ENCODE measurements at regions not wholly inside any gene's neighbourhood (a gene's known extent, or its start where the extent isn't known, plus 50 kb on each side); places are given as distances from the start of the nearest gene placed in this dataset.

DNA sequence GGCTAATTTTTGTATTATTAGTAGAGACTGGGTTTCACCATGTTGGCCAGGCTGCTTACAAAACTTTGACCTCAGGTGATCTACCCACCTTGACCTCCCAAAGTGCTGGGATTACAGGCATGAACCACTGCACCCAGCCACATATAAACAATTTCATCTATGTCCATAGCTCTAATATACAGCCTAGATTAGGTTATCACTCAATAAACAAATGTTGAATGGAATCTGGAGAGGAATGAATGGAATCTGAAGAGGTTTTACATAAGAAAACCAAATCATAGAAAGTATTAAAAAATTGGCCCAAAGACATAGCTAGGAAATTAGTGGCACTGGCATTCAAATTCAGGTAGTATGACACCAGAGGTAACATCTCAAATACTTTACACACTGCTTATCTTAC is 1401.4 kb upstream of the TENM4 start:
- H3K36me3 ChIP-seq (ENCODE audit: control insufficient read depth, insufficient read depth, low read length): no peaks in the 10 kb centered on the region
- no peak for DNase-seq (ENCODE audit: low read depth)
- ChIA-PET POLR2A (no interaction called here), CTCF (no interaction called here)
- TF ChIP-seq CTCF (IDR thresholded peaks at IDR 0.05; ENCODE audit: insufficient read depth, low read depth, low read length): no peak
- H3K27me3 ChIP-seq (ENCODE audit: control insufficient read depth, insufficient read depth, low read length): no peaks in the 10 kb centered on the region
- no peak overlapping the region for H3K4me3 ChIP-seq (ENCODE audit: low read depth, low read length)

DNA sequence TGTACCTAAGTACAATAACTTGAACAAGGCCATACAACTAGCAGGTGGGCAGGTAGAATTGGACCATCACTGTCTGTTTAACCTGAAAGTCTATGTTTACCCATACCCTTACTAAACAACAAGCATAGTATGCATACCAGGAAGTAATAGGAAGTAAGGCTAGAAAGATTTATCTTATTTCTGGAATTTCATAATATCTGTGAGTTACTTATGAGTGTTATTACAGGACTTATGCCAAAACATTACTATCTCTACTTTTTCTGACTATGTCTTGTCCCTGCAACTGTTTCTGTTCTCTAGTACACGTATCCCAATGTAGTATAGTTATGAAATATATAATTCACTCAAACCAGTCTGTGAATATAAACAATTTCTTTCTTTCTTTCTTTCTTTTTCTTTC is 1400.8 kb upstream of the TENM4 start:
- POLR2A ChIA-PET: no interaction called here
- H3K36me3 ChIP-seq (ENCODE audit: control insufficient read depth, insufficient read depth, low read length): no peaks in the 10 kb centered on the region
- CTCF ChIA-PET: no interaction called here
- no peak for TF ChIP-seq CTCF (IDR thresholded peaks at IDR 0.05; ENCODE audit: insufficient read depth, low read depth, low read length)
- no peaks in the 10 kb centered on the region for H3K27me3 ChIP-seq (ENCODE audit: control insufficient read depth, insufficient read depth, low read length)
- DNase-seq (ENCODE audit: low read depth): no peak
- H3K4me3 ChIP-seq (ENCODE audit: low read depth, low read length): no peak overlapping the region

- POLR2A ChIA-PET: no interaction called here
- no peak for TF ChIP-seq CTCF (IDR thresholded peaks at IDR 0.05; ENCODE audit: insufficient read depth, low read depth, low read length)
- CTCF ChIA-PET: no interaction called here
Observed at GRCh38 chr11:80838153-80838552, 1397.3 kb upstream of the TENM4 start.

DNA sequence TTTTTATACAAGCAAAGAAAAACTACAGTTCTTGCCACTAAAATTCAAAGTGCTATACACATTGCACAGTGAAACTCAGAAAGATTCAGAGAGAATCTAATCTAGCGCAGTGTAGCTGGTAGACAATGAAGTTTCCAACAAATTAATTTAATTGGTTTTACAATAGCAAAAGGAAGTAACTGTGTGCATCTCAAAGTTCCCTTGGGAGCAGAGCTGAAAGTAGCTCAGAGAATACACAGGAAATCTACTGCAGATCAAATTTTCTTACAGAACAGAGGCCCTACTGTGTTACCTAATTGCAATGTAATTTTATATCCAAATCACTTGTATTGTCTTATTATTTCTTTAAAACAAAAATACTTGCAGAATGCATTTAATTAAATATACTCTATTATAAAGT is 1396.2 kb upstream of the TENM4 start:
- ChIA-PET CTCF (no interaction called here), POLR2A (no interaction called here)
- no peaks in the 10 kb centered on the region for H3K27me3 ChIP-seq (ENCODE audit: control insufficient read depth, insufficient read depth, low read length)
- H3K36me3 ChIP-seq (ENCODE audit: control insufficient read depth, insufficient read depth, low read length): no peaks in the 10 kb centered on the region
- no peak overlapping the region for H3K4me3 ChIP-seq (ENCODE audit: low read depth, low read length)
- TF ChIP-seq CTCF (IDR thresholded peaks at IDR 0.05; ENCODE audit: insufficient read depth, low read depth, low read length): no peak
- no peak for DNase-seq (ENCODE audit: low read depth)

More at GRCh38 chr11:80838153-80838552, 1397.3 kb upstream of the TENM4 start:
- no peaks in the 10 kb centered on the region for H3K36me3 ChIP-seq (ENCODE audit: control insufficient read depth, insufficient read depth, low read length)
- no peaks in the 10 kb centered on the region for H3K27me3 ChIP-seq (ENCODE audit: control insufficient read depth, insufficient read depth, low read length)
- H3K4me3 ChIP-seq (ENCODE audit: low read depth, low read length): no peak overlapping the region
- no peak for DNase-seq (ENCODE audit: low read depth)

- no peak for DNase-seq (ENCODE audit: low read depth)
- no peaks in the 10 kb centered on the region for H3K36me3 ChIP-seq (ENCODE audit: control insufficient read depth, insufficient read depth, low read length)
- no peaks in the 10 kb centered on the region for H3K27me3 ChIP-seq (ENCODE audit: control insufficient read depth, insufficient read depth, low read length)
- H3K4me3 ChIP-seq (ENCODE audit: low read depth, low read length): no peak overlapping the region
- CTCF ChIA-PET: no interaction called here
- TF ChIP-seq CTCF (IDR thresholded peaks at IDR 0.05; ENCODE audit: insufficient read depth, low read depth, low read length): no peak
- POLR2A ChIA-PET: no interaction called here
Observed at GRCh38 chr11:80831374-80831773, 1390.5 kb upstream of the TENM4 start.
